ENCODE measurements at regions not wholly inside any gene's neighbourhood (a gene's known extent, or its start where the extent isn't known, plus 50 kb on each side); places are given as distances from the start of the nearest gene placed in this dataset.

DNA sequence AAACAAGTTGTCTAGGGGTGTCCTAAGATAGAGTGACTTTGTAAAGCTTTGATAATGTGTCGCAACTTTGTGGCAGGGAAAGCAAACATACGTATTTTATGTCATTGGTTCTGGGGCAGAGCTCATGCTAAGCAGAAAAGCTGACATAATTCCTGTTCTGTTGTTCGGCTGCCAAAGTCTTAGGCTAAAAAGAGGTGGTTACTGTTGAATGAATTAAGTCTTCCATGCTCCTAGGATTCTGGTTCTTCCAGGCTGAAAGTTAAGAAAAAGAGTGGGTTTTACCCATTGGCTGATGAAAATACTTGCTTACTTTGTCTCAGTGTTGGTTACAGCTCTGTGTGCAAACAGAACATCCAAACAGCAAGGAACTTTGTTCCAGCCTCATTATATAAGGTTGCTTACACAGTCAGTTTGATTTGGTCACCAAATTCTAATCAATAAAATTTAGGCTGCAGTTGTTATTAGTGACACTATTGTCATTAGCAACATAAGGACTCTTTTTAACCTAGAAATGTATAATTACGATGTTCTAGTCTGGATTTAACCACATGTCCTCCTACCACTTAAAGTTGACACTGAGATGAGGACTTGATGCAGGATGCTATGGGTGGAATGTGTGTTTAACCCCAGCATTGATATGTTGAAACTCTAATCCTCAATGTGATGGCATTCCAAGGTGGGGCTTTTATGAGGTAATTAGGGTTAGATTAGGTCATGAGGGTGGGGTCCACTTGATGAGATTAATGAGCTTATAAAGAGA, 114.0 kb upstream of the GOT2 start:
- FAIRE-seq (no peak), ATAC-seq (no peak), DNase-seq (ENCODE audit: extremely low read depth in 1 of 4, low spot score in 3 of 4) (no peak)
- H3K9ac ChIP-seq (ENCODE audit: insufficient read depth in 1 of 2, low read depth in 2 of 2, low read length in 2 of 2), result no peak overlapping the region
- CTCF ChIA-PET (ENCODE audit: low intra/inter-chr PET ratio), result no interaction called here
- H3K4me2 ChIP-seq (ENCODE audit: insufficient read depth, low read length), result no peak overlapping the region
- H4K20me1 ChIP-seq (replicated peaks; ENCODE audit: control insufficient read depth, insufficient read depth, low read length), result no peaks in the 10 kb centered on the region
- 39% methylated on average over 4 of the region's 4 CpGs for WGBS (ENCODE audit: insufficient coverage, low coverage, missing lambda C conversion rate)
- in situ Hi-C loops (cut with MboI) (no loop called here), intact Hi-C loops (cut with micrococcal nuclease) (no loop called here)
- TF ChIP-seq POLR2AphosphoS5 (IDR thresholded peaks at IDR 0.05; ENCODE audit: control insufficient read depth, insufficient read depth, low read depth, low read length) (no peak), ZNF175 (CRISPR knock-in tag; IDR thresholded peaks at IDR 0.05; ENCODE audit: low read depth) (no peak), CEBPG (CRISPR knock-in tag; IDR thresholded peaks at IDR 0.05) (no peak), CEBPG (tag; conservative IDR thresholded peaks at IDR 0.05 in 1 of 2, IDR thresholded peaks at IDR 0.05 in 1 of 2) (0 out of 4 replicates have a peak, but pooled peaks of 1 of the 2 experiments have one; percentile 10), CEBPB (tag; IDR thresholded peaks at IDR 0.05) (peak; percentile 70), RBM34 (IDR thresholded peaks at IDR 0.05; ENCODE audit: borderline replicate concordance, insufficient read depth, low read length) (no peak), ZNF584 (CRISPR knock-in tag; IDR thresholded peaks at IDR 0.05; ENCODE audit: low read depth) (no peak)
- TF ChIP-seq, protein P1, sequence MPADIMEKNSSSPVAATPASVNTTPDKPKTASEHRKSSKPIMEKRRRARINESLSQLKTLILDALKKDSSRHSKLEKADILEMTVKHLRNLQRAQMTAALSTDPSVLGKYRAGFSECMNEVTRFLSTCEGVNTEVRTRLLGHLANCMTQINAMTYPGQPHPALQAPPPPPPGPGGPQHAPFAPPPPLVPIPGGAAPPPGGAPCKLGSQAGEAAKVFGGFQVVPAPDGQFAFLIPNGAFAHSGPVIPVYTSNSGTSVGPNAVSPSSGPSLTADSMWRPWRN (IDR thresholded peaks at IDR 0.05; ENCODE audit: low read depth), result no peak
- TF ChIP-seq, protein P2, sequence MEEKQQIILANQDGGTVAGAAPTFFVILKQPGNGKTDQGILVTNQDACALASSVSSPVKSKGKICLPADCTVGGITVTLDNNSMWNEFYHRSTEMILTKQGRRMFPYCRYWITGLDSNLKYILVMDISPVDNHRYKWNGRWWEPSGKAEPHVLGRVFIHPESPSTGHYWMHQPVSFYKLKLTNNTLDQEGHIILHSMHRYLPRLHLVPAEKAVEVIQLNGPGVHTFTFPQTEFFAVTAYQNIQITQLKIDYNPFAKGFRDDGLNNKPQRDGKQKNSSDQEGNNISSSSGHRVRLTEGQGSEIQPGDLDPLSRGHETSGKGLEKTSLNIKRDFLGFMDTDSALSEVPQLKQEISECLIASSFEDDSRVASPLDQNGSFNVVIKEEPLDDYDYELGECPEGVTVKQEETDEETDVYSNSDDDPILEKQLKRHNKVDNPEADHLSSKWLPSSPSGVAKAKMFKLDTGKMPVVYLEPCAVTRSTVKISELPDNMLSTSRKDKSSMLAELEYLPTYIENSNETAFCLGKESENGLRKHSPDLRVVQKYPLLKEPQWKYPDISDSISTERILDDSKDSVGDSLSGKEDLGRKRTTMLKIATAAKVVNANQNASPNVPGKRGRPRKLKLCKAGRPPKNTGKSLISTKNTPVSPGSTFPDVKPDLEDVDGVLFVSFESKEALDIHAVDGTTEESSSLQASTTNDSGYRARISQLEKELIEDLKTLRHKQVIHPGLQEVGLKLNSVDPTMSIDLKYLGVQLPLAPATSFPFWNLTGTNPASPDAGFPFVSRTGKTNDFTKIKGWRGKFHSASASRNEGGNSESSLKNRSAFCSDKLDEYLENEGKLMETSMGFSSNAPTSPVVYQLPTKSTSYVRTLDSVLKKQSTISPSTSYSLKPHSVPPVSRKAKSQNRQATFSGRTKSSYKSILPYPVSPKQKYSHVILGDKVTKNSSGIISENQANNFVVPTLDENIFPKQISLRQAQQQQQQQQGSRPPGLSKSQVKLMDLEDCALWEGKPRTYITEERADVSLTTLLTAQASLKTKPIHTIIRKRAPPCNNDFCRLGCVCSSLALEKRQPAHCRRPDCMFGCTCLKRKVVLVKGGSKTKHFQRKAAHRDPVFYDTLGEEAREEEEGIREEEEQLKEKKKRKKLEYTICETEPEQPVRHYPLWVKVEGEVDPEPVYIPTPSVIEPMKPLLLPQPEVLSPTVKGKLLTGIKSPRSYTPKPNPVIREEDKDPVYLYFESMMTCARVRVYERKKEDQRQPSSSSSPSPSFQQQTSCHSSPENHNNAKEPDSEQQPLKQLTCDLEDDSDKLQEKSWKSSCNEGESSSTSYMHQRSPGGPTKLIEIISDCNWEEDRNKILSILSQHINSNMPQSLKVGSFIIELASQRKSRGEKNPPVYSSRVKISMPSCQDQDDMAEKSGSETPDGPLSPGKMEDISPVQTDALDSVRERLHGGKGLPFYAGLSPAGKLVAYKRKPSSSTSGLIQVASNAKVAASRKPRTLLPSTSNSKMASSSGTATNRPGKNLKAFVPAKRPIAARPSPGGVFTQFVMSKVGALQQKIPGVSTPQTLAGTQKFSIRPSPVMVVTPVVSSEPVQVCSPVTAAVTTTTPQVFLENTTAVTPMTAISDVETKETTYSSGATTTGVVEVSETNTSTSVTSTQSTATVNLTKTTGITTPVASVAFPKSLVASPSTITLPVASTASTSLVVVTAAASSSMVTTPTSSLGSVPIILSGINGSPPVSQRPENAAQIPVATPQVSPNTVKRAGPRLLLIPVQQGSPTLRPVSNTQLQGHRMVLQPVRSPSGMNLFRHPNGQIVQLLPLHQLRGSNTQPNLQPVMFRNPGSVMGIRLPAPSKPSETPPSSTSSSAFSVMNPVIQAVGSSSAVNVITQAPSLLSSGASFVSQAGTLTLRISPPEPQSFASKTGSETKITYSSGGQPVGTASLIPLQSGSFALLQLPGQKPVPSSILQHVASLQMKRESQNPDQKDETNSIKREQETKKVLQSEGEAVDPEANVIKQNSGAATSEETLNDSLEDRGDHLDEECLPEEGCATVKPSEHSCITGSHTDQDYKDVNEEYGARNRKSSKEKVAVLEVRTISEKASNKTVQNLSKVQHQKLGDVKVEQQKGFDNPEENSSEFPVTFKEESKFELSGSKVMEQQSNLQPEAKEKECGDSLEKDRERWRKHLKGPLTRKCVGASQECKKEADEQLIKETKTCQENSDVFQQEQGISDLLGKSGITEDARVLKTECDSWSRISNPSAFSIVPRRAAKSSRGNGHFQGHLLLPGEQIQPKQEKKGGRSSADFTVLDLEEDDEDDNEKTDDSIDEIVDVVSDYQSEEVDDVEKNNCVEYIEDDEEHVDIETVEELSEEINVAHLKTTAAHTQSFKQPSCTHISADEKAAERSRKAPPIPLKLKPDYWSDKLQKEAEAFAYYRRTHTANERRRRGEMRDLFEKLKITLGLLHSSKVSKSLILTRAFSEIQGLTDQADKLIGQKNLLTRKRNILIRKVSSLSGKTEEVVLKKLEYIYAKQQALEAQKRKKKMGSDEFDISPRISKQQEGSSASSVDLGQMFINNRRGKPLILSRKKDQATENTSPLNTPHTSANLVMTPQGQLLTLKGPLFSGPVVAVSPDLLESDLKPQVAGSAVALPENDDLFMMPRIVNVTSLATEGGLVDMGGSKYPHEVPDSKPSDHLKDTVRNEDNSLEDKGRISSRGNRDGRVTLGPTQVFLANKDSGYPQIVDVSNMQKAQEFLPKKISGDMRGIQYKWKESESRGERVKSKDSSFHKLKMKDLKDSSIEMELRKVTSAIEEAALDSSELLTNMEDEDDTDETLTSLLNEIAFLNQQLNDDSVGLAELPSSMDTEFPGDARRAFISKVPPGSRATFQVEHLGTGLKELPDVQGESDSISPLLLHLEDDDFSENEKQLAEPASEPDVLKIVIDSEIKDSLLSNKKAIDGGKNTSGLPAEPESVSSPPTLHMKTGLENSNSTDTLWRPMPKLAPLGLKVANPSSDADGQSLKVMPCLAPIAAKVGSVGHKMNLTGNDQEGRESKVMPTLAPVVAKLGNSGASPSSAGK (IDR thresholded peaks at IDR 0.05), result no peak
- no peak overlapping the region for H3K27ac ChIP-seq (ENCODE audit: extremely low read depth, low read depth, low read length)
- H3K27me3 ChIP-seq (ENCODE audit: control insufficient read depth in 2 of 2, insufficient read depth in 2 of 2, low read length in 2 of 2), result no peaks in the 10 kb centered on the region
- no peak overlapping the region for H3K4me3 ChIP-seq
- no peaks in the 10 kb centered on the region; the same call in none of the 2 replicates for H3K9me3 ChIP-seq (replicated peaks; ENCODE audit: control insufficient read depth, insufficient read depth, low read depth, low read length)
- H3K79me2 ChIP-seq (ENCODE audit: control insufficient read depth, insufficient read depth, low read length), result no peaks in the 10 kb centered on the region
- POLR2A ChIA-PET, result no interaction called here
- BruUV-seq (replicated peaks), result no TSS peak
- no peaks in the 10 kb centered on the region for H3K36me3 ChIP-seq (ENCODE audit: control insufficient read depth, insufficient read depth, low read length)
- H3K9me1 ChIP-seq (ENCODE audit: control insufficient read depth, insufficient read depth, low read length), result no peaks in the 10 kb centered on the region
- peaks cover 0 to 13% of the 10 kb centered on the region in 2 experiments; a peak in 3 of 5 replicates for H3K4me1 ChIP-seq (replicated peaks in 1 of 2; ENCODE audit: control insufficient read depth in 2 of 2, insufficient read depth in 2 of 2, low read length in 2 of 2)
- peak overlapping the region; percentile 37; the same call in 1 of the 2 replicates for H2AFZ ChIP-seq (ENCODE audit: low read depth, low read length)
